ENCODE measurements at regions not wholly inside any gene's neighbourhood (a gene's known extent, or its start where the extent isn't known, plus 50 kb on each side); places are given as distances from the start of the nearest gene placed in this dataset.

DNA sequence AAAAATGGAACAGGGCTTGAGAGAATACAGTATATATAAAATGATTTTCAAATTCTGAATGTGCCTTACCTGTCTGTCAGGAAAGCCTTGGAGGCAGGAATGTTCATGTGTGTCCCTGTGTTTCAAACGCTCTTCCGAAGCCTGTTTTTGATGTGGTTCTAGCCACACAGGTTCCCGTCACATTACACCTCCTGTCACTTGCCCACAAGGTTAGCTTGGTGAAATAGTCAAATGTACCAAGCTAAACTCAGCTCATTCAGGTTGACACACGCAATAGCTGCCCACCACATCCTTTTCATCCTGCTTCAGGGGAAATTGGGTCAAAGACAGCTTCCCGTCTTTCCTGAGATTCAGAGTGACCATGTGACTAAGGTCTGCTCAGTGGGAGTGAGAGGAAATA is 574.0 kb downstream of the EFNB2 start:
- TF ChIP-seq, protein P1, sequence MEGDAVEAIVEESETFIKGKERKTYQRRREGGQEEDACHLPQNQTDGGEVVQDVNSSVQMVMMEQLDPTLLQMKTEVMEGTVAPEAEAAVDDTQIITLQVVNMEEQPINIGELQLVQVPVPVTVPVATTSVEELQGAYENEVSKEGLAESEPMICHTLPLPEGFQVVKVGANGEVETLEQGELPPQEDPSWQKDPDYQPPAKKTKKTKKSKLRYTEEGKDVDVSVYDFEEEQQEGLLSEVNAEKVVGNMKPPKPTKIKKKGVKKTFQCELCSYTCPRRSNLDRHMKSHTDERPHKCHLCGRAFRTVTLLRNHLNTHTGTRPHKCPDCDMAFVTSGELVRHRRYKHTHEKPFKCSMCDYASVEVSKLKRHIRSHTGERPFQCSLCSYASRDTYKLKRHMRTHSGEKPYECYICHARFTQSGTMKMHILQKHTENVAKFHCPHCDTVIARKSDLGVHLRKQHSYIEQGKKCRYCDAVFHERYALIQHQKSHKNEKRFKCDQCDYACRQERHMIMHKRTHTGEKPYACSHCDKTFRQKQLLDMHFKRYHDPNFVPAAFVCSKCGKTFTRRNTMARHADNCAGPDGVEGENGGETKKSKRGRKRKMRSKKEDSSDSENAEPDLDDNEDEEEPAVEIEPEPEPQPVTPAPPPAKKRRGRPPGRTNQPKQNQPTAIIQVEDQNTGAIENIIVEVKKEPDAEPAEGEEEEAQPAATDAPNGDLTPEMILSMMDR (IDR thresholded peaks at IDR 0.05; ENCODE audit: low read depth, low read length, poor library complexity, severe bottlenecking): no peak
- TF ChIP-seq EZH2phosphoT487 (IDR thresholded peaks at IDR 0.05; ENCODE audit: borderline replicate concordance, low read length): no peak
